ENCODE measurements at regions not wholly inside any gene's neighbourhood (a gene's known extent, or its start where the extent isn't known, plus 50 kb on each side); places are given as distances from the start of the nearest gene placed in this dataset.

DNA sequence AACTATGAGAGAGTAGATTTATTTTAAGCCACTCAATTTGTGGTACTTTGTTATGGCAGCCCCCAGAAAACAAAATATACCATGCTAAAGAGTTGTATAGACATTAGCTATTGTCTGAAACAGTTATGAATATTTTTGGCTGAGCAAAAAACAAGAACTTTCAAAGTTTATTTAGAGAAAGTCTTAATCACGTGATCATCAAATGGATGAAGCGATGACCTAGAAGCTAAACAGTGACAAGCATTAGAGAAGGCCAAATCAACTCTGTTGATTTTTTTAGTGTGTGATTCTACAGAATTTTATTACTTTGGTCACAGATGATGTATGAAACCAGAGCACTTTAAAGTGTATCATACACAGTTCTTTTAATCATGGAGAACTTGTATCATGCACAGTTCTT, 1247.9 kb upstream of the MAP3K7 start (continued):
- TF ChIP-seq, protein P1, sequence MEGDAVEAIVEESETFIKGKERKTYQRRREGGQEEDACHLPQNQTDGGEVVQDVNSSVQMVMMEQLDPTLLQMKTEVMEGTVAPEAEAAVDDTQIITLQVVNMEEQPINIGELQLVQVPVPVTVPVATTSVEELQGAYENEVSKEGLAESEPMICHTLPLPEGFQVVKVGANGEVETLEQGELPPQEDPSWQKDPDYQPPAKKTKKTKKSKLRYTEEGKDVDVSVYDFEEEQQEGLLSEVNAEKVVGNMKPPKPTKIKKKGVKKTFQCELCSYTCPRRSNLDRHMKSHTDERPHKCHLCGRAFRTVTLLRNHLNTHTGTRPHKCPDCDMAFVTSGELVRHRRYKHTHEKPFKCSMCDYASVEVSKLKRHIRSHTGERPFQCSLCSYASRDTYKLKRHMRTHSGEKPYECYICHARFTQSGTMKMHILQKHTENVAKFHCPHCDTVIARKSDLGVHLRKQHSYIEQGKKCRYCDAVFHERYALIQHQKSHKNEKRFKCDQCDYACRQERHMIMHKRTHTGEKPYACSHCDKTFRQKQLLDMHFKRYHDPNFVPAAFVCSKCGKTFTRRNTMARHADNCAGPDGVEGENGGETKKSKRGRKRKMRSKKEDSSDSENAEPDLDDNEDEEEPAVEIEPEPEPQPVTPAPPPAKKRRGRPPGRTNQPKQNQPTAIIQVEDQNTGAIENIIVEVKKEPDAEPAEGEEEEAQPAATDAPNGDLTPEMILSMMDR (IDR thresholded peaks at IDR 0.05; ENCODE audit: control extremely low read depth in 1 of 3, insufficient read depth in 1 of 3, low read depth in 1 of 3, low read length in 3 of 3), result no peak
- no peak for TF ChIP-seq E2F6 (IDR thresholded peaks at IDR 0.05)
- no peak for TF ChIP-seq POLR2A (IDR thresholded peaks at IDR 0.05; ENCODE audit: control extremely low read depth in 1 of 2, low read depth in 2 of 2, low read length in 2 of 2)

Measured in H1 (cell line).